ENCODE measurements at regions not wholly inside any gene's neighbourhood (a gene's known extent, or its start where the extent isn't known, plus 50 kb on each side); places are given as distances from the start of the nearest gene placed in this dataset.

- no peak overlapping the region for H3K23ac ChIP-seq (ENCODE audit: insufficient read length)
- DNase-seq (ENCODE audit: low read depth in 1 of 2, low spot score in 2 of 2) (no peak), FAIRE-seq (no peak)
- no peak overlapping the region for H3K27ac ChIP-seq (ENCODE audit: low read depth, low read length)
- no peak overlapping the region for H3K56ac ChIP-seq (replicated peaks; ENCODE audit: insufficient read length, low read depth, low read length)
- H3K79me1 ChIP-seq (ENCODE audit: low read depth, low read length), result no peaks in the 10 kb centered on the region
- WGBS, 2 experiments (ENCODE audit: extremely low coverage in 1 of 2, insufficient coverage in 1 of 2, insufficient read length in 1 of 2, insufficient replicate concordance in 2 of 2, low coverage in 1 of 2, low lambda C conversion rate in 2 of 2, missing lambda C conversion rate in 1 of 2), result 91% methylated on average over 2 of the region's 2 CpGs; no CpG with 5 or more reads in 1 of the 2 experiments
- no peak overlapping the region for H3K18ac ChIP-seq (ENCODE audit: extremely low read depth, low read length)
- ChIA-PET CTCF (ENCODE audit: partially characterized antibody) (interaction anchor here (0.8 to 2.1 kb wide), 2 partner anchors 16 to 383 kb away, joined by 4 to 7 read pairs; no protein-coding TSS in a partner anchor), POLR2A (ENCODE audit: partially characterized antibody) (no interaction called here)
- no peak overlapping the region for H3K14ac ChIP-seq (ENCODE audit: insufficient read length)
- H4K5ac ChIP-seq (ENCODE audit: insufficient read length, low read depth, low read length), result no peak overlapping the region
- no peaks in the 10 kb centered on the region for H3K4me1 ChIP-seq (replicated peaks in 1 of 4; ENCODE audit: control insufficient read depth in 3 of 4, insufficient read depth in 4 of 4, low read length in 3 of 4)
- H2BK12ac ChIP-seq (ENCODE audit: low read depth, low read length), result no peak overlapping the region
- no peak overlapping the region for H3K4me2 ChIP-seq (ENCODE audit: insufficient read depth in 1 of 2, low read depth in 2 of 2, low read length in 2 of 2)
- H2BK15ac ChIP-seq (ENCODE audit: low read length), result no peak overlapping the region
- no peak overlapping the region for H2BK120ac ChIP-seq (replicated peaks; ENCODE audit: low read depth, low read length)
- no peaks in the 10 kb centered on the region for H4K20me1 ChIP-seq (replicated peaks in 1 of 2; ENCODE audit: control insufficient read depth in 1 of 2, insufficient read depth in 2 of 2, low read length in 2 of 2)
- no peak overlapping the region for H2BK20ac ChIP-seq (ENCODE audit: low read length)
- no peaks in the 10 kb centered on the region for H3K36me3 ChIP-seq (ENCODE audit: control insufficient read depth in 2 of 4, insufficient read depth in 4 of 4, low read length in 3 of 4)
- no peaks in the 10 kb centered on the region for H3K23me2 ChIP-seq (ENCODE audit: low read depth, low read length)
- no peaks in the 10 kb centered on the region for H3K27me3 ChIP-seq (replicated peaks in 1 of 4; ENCODE audit: control insufficient read depth in 3 of 4, extremely low read depth in 1 of 4, insufficient read depth in 3 of 4, low read length in 3 of 4)
- H4K8ac ChIP-seq (ENCODE audit: extremely low read depth, insufficient read depth, low read length), result no peak overlapping the region
- H4K91ac ChIP-seq (replicated peaks; ENCODE audit: insufficient read length, low read length), result no peak overlapping the region
- H3K79me2 ChIP-seq (ENCODE audit: control insufficient read depth in 1 of 2, insufficient read depth in 2 of 2, low read length in 2 of 2), result no peaks in the 10 kb centered on the region
- H2AFZ ChIP-seq (ENCODE audit: low read length), result no peak overlapping the region
- no peak overlapping the region for H3K9ac ChIP-seq (replicated peaks in 1 of 4; ENCODE audit: extremely low read depth in 1 of 4, low read depth in 3 of 4, low read length in 3 of 4)
- H3K4me3 ChIP-seq (ENCODE audit: extremely low read depth in 1 of 4, insufficient read depth in 2 of 4, low read depth in 3 of 4, low read length in 4 of 4), result no peak overlapping the region
- TF ChIP-seq KDM5A (IDR thresholded peaks at IDR 0.05; ENCODE audit: low read length), result no peak
- no peak overlapping the region for H3K4ac ChIP-seq (replicated peaks; ENCODE audit: insufficient read length, low read depth, low read length)
- H2AK5ac ChIP-seq (ENCODE audit: low read depth, low read length), result no peak overlapping the region
- H2BK5ac ChIP-seq (ENCODE audit: low read depth, low read length), result no peak overlapping the region
- H3K9me3 ChIP-seq (ENCODE audit: insufficient read depth in 2 of 2, low read depth in 1 of 2, low read length in 1 of 2), result peaks cover 8 to 17% of the 10 kb centered on the region in 2 experiments
Observed at GRCh38 chr13:61010358-61010757, 405.3 kb downstream of the PCDH20 start.
